ENCODE measurements at regions not wholly inside any gene's neighbourhood (a gene's known extent, or its start where the extent isn't known, plus 50 kb on each side); places are given as distances from the start of the nearest gene placed in this dataset.
A peak's percentile ranks its signal among the peaks of the same experiment; 100 is the strongest.

DNA sequence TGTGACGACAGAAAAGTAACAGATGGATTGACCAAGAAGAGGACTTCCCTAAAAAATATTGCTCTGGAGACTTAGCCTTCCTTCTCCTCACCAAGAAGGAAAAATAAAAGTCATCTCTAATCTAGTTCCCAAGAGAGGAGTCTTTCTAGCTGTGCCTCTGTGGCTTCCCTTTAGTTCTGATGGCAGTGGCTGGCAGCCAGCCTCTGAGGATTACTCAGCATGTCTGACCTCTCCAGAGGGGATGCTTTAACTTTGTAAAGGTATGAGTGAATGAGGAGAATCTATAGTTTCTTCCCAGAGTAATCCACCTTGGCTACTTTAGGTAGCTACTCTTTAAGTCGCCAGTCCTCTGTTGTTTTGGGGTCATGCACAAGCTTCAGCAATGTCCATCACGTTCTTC lies 163.9 kb upstream of the KIT start:
- no peak for DNase-seq

DNA sequence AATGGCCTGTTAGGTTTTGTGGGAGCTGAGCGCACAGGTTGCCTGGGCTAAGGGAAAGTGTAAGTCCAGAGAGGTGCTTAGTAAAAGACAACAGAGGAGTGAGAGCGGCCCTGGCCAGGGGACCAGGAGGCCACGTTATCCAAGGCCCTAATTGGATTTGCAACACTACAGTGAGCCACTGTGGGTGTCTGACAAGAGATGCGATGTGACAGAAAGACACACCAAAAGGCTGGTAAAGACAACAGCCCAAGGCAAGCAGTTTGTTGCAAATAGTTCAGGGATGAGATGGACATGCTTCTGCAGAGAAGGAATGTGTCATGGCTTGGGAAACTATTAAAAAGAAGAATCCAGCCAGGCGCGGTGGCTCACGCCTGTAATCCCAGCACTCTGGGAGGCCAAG lies 162.7 kb upstream of the KIT start:
- no peak for DNase-seq

DNA sequence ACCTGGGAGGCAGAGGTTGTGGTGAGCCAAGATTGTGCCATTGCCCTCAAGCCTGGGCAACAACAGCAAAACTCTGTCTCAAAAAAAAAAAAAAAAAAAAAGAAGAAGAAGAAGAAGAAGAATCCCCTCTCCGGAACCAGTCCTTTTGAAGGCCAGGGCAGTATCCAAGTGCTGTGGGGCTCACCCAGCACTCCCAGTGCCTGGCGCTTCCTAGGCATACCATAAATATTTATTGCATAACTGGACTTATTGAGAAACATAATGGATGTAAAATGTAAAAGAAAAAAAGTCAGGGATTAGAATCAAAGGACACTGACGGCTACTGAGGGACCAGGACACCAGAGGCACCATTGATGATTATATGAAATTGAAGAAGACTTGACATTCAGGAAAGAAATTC lies 162.1 kb upstream of the KIT start:
- DNase-seq = no peak

DNA sequence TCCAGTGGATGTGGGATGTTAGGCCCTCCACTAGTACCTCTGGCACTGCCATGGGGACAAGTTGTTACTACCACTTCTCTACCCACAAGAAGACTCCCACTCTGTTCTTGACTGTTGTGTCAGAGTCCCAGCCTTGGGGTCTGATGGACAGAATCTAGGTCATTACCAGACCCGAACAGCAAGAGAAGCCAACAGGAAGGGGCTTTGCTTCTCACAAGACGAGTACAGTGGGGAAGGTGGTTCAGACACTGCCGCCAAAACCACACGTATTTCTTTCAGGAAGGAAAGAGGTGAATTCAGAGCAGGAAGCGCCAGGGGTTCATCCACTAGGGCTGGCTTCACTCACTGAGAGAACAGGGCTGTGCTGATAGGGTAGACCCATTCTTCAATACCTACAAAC lies 161.3 kb upstream of the KIT start:
- no peak for DNase-seq

DNA sequence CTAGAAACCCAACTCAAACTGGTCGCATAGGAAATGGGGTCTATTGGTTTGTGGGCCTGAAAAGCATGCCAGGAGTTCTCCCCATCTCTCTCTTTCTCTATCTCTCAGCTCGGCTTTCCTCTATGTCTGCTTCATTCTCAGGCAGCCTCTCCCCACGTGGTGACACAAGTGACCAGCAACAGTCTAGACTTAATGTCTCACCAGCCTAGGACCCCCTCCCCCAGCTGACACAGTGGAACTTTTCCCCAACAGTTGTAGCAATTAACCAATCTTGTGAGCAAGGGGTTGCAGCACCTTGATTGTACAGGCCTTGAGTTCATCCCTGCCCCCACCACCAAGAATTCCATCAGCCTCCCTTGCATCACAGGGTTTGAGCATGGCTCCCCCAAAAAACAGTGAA lies 159.8 kb upstream of the KIT start:
- DNase-seq = no peak

DNA sequence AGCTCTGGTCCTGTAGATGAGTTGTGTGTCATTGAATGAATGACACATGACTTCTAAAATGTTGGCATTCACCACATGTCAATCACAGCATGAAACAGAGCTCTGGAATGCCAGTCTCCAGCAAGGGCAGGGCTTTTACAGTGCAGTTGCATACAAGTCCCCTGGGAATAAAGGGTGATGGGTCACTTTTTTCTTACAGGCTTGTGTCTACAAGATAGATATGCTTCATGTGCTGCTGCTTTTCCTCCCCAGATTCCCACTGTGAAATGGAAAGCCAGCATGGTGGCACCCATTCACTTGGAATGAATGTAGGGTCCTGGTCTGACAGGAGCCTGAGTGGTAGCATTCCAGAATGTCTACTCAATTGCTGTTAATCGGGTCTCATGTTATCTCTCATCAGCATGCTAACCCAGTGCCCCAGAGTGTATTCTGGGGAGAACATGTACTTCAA lies 159.1 kb upstream of the KIT start:
- no peak for DNase-seq

DNA sequence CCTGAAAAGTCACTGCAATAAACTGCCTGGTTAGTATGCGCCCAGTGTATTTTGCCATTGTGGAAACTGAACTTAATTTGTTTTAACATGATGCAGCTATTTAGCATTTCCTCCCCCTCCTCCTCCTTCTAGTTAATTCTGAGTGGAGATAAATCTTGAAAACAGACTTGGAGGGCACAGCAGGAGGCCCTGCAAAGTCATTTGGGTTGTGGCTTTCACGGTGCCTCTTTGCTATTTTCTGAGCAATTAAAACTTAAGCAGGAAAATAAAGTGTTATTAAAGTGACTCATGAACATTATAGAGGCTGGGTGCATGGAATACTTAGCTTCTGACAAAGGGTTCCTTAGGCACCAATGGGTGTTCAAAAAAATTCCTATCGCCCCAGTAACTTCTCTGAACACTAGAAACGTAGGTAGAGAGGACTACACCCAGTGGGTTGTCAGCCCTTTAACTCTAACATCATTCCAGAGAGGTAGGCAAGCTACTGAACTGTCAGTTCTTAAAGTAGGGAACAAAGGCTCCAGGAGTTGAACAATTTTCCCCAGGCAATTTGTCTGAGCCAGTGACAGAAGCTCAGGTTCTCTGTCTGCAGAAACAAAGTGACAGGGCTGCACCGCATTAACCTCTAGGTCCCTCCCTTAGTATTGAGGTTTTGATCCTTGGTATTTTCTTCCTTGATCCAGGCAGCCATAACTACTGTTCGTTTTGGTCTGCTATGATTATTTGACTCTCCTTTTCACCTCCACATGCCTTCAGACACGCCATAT lies 158.3 kb upstream of the KIT start:
- no peak for DNase-seq

DNA sequence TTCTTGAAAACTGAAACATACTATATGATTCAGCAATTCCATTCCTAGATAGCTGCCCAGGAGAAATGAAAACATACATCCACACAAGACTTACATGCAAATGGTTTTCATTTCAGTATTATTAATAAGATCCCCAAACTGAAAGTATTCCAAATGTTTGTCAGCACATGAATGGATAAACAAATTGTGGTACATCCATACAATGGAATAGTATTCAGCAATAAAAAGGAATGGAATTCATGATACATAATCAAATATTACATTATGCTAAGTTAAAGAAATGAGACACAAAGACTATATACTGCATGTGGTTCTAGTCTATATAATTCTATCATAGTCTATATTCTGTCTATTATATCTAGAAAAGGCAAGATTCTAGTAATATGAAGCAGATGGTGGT lies 152.4 kb upstream of the KIT start:
- DNase-seq = no peak

DNA sequence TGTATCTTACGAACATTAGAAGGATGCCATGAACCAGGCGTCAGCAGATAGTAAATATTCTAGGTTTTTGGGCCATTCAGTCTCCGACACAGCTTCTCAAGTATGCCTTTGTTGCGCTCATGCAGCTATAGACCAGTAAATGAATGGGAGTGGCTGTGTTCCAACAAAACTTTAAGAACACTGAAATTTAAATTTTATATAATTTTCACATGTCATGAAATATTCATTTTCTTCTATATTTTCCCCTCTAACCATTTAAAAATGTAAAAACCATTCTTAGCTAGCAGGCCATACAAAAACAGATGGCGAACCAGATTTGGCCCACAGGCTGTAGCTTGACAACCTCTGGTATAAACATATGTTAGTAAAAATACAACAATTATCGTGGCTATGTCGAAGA lies 151.8 kb upstream of the KIT start:
- no peak for DNase-seq

DNA sequence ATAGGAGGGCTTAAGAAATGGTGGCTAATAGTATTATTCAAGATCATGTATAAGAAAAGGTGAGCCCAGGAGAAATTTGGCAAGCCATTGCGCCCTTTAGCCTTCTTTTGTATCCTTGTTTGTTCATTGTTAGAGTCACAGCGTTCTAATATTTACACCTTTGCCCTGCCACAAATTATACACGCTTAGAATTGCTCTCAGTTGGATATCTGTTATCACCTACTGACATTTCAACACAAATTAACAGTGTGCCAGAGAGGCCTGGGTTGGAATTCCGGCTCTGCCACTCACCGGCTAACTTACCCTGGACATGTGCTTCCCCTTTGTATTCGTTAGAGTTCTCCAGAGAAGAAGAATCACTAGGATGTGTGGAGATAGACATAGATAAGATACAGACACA lies 148.7 kb upstream of the KIT start:
- DNase-seq = no peak

DNA sequence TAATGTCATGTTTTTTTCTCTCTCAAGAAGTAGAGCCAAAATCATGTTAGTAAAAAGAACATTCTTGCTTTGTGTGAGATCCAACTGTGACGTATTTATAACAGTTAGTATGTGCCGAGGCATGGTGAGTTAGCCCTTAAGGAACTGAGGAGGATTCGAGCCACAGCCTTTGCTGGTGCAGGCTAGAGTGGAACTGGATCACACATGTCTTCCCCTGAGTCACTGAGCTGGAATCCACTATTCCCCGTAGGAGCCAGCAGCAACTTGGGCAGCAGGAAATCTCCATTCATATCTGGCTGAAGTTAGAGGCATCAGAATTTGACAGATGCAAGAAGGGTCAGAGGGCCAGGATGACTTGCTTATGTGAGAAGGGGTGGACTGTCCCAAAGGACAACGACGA lies 144.6 kb upstream of the KIT start:
- no peak for DNase-seq

DNA sequence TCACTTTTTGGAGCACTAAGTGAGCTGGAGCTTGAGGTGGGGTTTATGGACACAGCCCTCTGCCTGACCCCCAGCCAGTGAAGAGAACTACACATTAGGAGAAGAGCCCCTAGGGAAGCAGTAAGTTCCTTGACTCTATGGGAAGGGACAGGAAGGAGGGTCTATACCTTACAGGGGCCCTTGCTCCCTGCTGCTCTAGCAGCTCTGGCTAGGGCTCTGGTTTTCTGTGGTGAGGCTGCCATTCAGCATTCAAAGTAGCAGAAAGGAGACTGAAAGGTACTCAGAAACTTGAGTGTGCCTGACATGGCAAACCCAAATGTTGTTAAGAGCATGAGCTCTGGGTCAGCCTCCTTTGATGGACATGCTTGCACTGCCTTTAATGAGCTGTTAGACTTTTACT lies 144.0 kb upstream of the KIT start:
- no peak for DNase-seq

DNA sequence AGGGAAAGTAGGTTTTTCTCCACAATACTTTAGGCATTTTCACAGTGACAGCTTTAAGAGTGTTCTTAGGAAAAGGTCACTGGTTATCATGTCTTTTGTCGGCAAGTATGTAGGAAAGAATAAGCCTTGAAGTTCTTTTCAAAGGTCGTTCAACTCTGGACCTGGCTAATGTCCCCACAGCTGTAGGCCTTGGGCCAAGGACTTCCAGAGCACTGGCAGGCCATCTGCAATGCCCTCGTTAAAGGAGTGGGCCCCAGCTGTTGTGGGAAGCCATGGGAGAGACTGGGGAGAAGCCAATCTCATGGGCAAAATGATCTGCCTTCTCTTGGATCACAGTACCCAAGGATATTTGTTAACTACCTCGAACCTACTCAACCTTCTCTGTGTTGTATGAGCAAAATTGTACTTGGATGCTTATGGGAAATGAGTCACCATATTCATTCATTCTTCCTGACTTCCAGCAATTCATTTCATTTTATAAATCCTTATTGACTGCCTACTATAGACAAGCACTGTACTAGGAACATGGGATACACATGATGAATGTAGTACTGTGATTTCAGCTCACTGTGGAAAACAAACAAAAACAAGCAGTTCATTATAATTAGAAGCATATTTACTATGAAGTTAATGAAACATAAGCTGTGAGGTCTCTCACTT lies 141.1 kb upstream of the KIT start:
- DNase-seq = no peak

DNA sequence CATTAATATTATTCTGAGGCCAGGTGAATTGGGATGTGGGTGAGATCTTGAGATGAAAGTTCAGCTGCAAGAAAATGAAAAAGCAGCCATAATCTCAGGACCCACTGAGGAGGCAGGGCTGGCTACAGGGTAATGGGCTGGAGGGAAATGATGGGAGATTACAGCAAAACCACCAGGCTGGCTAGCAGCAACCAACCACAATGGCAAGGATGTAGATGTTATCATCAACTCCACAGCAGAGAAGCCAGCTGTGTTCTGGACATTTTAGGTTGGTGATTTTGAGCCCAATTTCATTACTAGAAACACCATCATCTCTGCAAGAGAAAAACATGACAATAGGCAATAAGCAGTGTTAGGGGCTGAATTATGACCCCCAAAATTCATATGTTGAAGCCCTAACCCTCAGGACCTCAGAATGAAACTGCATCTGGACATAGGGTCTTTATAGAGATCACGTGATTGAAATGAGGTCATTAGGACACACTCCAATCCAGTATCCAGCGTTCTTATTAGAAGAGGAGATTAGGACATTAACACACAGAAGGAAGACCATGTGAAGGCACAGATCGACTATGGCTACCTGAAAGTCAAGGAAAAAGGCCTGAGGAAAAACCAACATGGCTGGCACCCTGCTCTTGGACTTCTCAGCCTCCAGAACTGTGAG lies 139.8 kb upstream of the KIT start:
- DNase-seq = no peak

DNA sequence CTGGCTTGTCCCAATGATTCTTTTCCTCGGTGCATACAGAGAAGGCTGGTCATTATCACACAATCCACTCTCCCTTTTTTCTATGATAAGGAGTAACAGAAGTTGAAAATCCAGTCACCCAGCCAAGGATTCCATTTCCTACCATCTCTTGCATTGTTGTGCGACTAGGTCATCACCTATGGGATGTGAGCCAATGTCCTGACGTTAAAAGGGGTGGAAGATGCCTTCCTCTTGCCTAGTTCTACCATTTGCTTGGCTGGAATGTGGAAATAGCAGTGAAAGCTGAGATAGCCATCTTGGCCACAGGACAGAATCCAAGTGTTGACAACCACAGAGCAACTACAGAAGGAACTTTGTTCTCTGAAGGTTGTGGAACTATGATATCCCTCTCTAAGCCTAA lies 132.2 kb upstream of the KIT start:
- DNase-seq = no peak

DNA sequence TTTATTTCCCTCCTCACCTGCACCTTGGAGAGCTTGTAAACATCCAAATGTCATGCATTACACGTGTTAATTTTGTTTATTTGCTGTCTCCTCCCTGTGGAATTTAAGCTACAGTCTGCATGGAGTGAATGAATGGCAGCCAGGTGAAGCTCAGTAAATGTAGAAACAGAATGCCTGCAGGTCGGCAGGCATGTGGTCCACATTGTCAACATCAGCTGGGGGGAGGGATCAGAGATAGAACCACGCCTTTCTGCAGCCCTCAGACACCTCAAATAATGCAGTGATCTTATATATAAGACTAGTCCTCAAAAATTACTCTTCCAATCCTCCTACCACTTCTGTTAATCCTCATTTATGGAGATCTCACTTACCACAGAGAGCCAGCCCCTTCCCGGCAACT lies 131.2 kb upstream of the KIT start:
- no peak for DNase-seq

DNA sequence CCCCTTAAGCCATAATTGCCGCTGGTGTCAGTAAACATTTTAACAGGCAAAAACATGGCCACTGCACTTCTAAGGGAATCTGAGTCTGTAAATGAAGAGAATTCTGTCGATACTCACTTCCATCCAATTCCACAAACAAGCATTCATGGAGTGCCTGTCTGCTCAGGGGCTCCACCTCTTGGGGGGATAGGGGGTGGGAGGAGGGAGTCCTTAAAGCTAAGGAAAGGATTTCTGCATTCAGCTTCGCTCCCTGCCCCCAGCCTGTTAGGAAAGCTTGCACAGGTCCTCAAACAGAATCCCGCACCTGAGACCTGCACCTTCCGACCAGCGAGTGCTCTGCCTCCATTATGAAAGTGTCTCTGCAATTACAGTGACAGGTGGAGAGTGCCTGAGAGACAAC lies 130.2 kb upstream of the KIT start:
- no peak for DNase-seq

DNA sequence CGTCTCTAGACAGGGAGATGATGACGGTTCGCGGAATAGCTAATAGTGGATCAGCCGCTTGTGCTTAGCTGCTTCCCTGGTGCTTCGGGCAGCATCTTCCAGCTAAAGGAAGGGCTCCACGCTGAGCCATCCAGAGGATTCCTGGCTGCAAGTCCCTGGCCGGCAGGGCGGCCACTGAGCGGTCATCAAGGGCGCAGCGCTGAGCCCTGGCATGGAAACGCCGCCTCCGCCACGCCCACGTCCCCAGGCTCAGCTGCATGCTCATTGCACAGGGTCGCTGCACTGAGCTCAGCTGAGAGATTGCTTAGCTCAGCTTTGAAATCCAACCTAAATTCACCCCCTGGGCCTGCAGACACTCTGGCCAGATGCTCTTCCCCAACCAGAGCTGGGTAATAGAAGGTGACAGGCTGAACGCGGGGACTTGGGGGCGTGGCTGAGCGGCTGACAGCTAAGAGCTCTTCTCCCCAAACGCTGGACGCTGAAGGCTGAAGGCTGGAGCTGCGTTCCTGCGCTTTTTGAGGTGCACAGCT lies 118.2 kb upstream of the KIT start:
- peak in 40 of 56 donors; percentile 5 to 61 (median 30) for DNase-seq

DNA sequence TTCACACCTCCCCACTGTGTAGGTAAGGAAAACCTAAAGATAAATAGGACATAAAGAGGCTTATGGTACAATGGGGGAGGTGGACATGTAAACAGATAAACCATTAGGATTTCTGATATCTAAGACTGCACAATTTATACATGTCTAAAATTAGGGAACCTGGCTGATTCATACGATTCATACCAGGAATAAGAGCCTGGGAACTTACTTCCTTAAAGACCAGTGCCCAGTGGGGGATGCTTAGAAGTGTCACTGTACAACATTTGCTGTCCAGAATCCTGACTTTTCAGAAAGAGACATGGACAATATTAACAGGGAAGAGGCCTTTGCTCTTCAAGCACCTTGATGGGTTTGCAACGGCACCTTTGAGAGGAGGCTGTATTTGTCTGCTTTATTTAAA lies 116.8 kb upstream of the KIT start:
- DNase-seq = no peak

DNA sequence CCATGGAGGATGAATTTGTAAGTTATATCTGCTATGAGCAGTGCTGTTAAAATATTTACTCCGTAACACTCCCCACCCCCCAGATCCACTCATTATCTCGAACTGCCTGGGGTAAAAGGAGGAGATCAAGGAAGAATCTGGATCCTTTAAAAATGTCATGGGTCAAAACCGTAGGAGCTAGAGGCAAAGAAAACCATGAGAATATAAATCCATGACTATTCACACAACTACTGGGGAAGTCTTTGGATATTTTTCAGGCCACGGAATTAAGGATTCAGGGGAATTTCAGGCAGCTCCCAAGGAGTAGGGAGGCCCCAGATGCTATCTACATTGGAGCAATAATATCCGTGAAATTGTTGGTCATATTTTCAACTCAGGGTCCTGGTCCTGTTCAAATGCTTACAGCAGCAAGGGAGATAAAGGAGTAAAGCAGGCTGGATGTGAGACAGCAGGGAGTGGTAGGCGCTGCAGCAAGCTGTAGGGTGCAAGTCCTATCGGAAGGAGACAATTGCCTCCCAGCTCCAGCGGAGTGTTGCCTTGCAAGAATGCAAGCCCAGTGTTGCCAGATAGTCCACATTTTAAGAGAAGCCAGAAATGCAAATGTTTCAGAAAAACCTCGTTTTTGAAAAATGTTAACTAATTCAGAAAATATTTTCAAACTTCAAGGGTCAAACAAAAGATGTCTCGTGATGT lies 116.2 kb upstream of the KIT start:
- no peak for DNase-seq

DNA sequence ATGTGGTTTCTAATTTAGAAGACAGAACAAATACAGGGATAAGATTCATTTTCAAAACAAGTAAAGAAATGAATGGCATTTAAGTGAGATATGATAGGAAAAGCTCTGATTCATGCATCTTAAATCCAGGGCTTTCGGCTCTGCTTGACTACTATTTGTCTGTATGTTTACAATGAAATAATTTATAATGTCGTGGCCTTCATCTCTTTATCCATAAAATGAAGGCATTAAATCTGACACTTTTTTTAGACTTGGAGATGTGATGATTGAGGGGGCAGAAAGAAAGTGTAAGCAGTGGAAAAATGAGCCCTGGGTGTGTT lies 115.7 kb upstream of the KIT start:
- DNase-seq = no peak

DNA sequence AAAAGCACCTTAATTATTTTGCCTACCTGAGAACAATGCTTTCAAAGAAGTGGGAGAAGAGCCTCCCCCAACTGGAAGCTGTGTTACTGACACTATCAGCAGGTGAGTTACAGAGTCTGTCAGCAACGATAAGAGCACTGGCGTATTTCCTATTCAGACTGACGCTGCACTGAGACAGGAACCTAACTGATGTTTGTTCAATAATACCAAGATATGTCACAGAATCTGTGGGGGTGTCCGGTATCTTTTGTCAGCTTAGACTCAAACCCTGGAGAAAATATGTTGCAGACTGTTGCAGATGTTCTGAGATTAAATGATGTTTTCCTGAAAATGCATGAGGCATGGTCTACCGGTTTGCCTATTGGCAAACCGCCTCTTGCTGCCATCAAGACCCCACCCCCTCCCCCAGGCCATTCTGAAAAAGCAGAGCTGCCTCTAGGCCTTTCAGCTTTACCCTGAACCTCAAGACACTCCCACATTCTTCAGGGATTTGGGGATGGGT lies 115.2 kb upstream of the KIT start:
- no peak for DNase-seq
